H9 (cell line): ENCODE measurements at regions not wholly inside any gene's neighbourhood (a gene's known extent, or its start where the extent isn't known, plus 50 kb on each side); places are given as distances from the start of the nearest gene placed in this dataset.
A peak's percentile ranks its signal among the peaks of the same experiment; 100 is the strongest.

Source experiments
- DNase-seq: peaks from one replicate; pipeline ENCODE4 v3.0.0-alpha.2; 2017
- H2AFZ ChIP-seq: one replicate; pipeline ENCODE4 v1.6.1; 2013; ENCODE audit warnings: mild to moderate bottlenecking, low read length, control low read depth, moderate library complexity
- H2AK5ac ChIP-seq: 2 replicates; pipeline ENCODE4 v1.6.1; 2013; ENCODE audit warnings: low read length, control low read depth, mixed read lengths; ENCODE audit not compliant: insufficient read length
- H2BK120ac ChIP-seq: one replicate; pipeline ENCODE4 v1.6.1; 2013; ENCODE audit warnings: low read depth, mild to moderate bottlenecking, low read length, control low read depth, inconsistent platforms; ENCODE audit not compliant: poor library complexity, severe bottlenecking
- H2BK12ac ChIP-seq: 2 replicates; pipeline ENCODE4 v1.6.1; 2013; ENCODE audit warnings: low read length, control low read depth, mixed read lengths, low read depth; ENCODE audit not compliant: insufficient read length
- H2BK15ac ChIP-seq: 2 replicates; pipeline ENCODE4 v1.6.1; 2013; ENCODE audit warnings: low read depth, low read length, control low read depth
- H2BK20ac ChIP-seq: one replicate; pipeline ENCODE4 v1.6.1; 2013; ENCODE audit warnings: low read depth, mild to moderate bottlenecking, low read length, control low read depth, inconsistent platforms; ENCODE audit not compliant: poor library complexity, severe bottlenecking
- H2BK5ac ChIP-seq: 2 replicates; pipeline ENCODE4 v1.6.1; 2013; ENCODE audit warnings: low read length, control low read depth, mixed read lengths; ENCODE audit not compliant: insufficient read length
- H3K14ac ChIP-seq: 2 replicates; pipeline ENCODE4 v1.6.1; 2013; ENCODE audit warnings: low read length, control low read depth; ENCODE audit not compliant: insufficient read depth
- H3K18ac ChIP-seq: 2 replicates; pipeline ENCODE4 v1.6.1; 2013; ENCODE audit warnings: low read depth, mild to moderate bottlenecking, mixed read lengths, low read length, control low read depth; ENCODE audit not compliant: insufficient read length
- H3K23ac ChIP-seq: 2 replicates; pipeline ENCODE4 v1.6.1; 2013; ENCODE audit warnings: low read length, control low read depth, mixed read lengths, low read depth; ENCODE audit not compliant: insufficient read length
- H3K23me2 ChIP-seq: 2 replicates; pipeline ENCODE4 v1.6.1; 2013; ENCODE audit warnings: low read depth, mild to moderate bottlenecking, mixed read lengths, low read length, control low read depth; ENCODE audit not compliant: insufficient read length, poor library complexity, severe bottlenecking
- H3K27ac ChIP-seq: 2 replicates; pipeline ENCODE4 v1.5.1; 2013; ENCODE audit warnings: low read length, control low read depth, mixed read lengths, low read depth; ENCODE audit not compliant: insufficient read length
- H3K27me3 ChIP-seq: 2 replicates; pipeline ENCODE4 v1.6.1; 2013; ENCODE audit warnings: low read length, control low read depth, inconsistent platforms; ENCODE audit not compliant: insufficient read depth
- H3K4ac ChIP-seq: 2 replicates; pipeline ENCODE4 v1.6.1; 2013; ENCODE audit warnings: low read depth, mild to moderate bottlenecking, control low read depth, inconsistent platforms, low read length, moderate library complexity
- H3K4me1 ChIP-seq: 2 replicates; pipeline ENCODE4 v1.6.1; 2013; ENCODE audit warnings: low read length, control low read depth, inconsistent platforms; ENCODE audit not compliant: insufficient read depth
- H3K4me2 ChIP-seq: 2 replicates; pipeline ENCODE4 v1.6.1; 2013; ENCODE audit warnings: low read length, control low read depth, mixed read lengths; ENCODE audit not compliant: insufficient read length, insufficient read depth
- H3K56ac ChIP-seq: 2 replicates; pipeline ENCODE4 v1.6.1; 2013; ENCODE audit warnings: low read depth, mild to moderate bottlenecking, mixed read lengths, low read length, control low read depth; ENCODE audit not compliant: insufficient read length
- H3K79me1 ChIP-seq: 2 replicates; pipeline ENCODE4 v1.6.1; 2013; ENCODE audit warnings: low read depth, mild to moderate bottlenecking, moderate library complexity, low read length, control low read depth, inconsistent platforms; ENCODE audit not compliant: insufficient read depth, poor library complexity, severe bottlenecking
- H3K79me2 ChIP-seq: 2 replicates; pipeline ENCODE4 v1.6.1; 2013; ENCODE audit warnings: low read length, control low read depth, inconsistent platforms; ENCODE audit not compliant: insufficient read depth
- H3K9ac ChIP-seq: 2 replicates; pipeline ENCODE4 v1.6.1; 2013; ENCODE audit warnings: low read length, control low read depth, mixed read lengths; ENCODE audit not compliant: insufficient read length; ENCODE audit errors: extremely low read depth
- H3K9me3 ChIP-seq: one replicate; pipeline ENCODE4 v1.6.1; 2013; ENCODE audit warnings: low read depth, low read length, inconsistent platforms; ENCODE audit not compliant: control insufficient read depth
- H3T11ph ChIP-seq: one replicate; pipeline ENCODE4 v1.6.1; 2013; ENCODE audit warnings: mild to moderate bottlenecking, low read length, control low read depth, inconsistent platforms
- H4K20me1 ChIP-seq: one replicate; pipeline ENCODE4 v1.6.1; 2013; ENCODE audit not compliant: control insufficient read depth, insufficient read length, insufficient read depth
- H4K5ac ChIP-seq: 2 replicates; pipeline ENCODE4 v1.6.1; 2013; ENCODE audit warnings: low read depth, mild to moderate bottlenecking, mixed read lengths, low read length, control low read depth; ENCODE audit not compliant: insufficient read length
- H4K8ac ChIP-seq: replicated peaks from 2 replicates; pipeline ENCODE4 v1.6.1; 2013; ENCODE audit warnings: low read length, control low read depth, mixed read lengths, low read depth; ENCODE audit not compliant: insufficient read length
- H4K91ac ChIP-seq: 2 replicates; pipeline ENCODE4 v1.6.1; 2013; ENCODE audit warnings: low read depth, mild to moderate bottlenecking, moderate library complexity, mixed read lengths, low read length, control low read depth; ENCODE audit not compliant: insufficient read length
- H3K27ac Mint-ChIP-seq, 3 experiments: 2 replicates in 2 of 3; 3 replicates in 1 of 3; pipeline ENCODE4 v1.8.0; 2020 to 2021; ENCODE audit warnings: mixed read lengths in 3 of 3, mild to moderate bottlenecking in 1 of 3, moderate library complexity in 1 of 3
- H3K27me3 Mint-ChIP-seq: 2 replicates; pipeline ENCODE4 v1.8.0; 2021; ENCODE audit warnings: low read depth, mild to moderate bottlenecking, moderate library complexity, mixed read lengths
- H3K36me3 Mint-ChIP-seq, 3 experiments: 2 replicates in 2 of 3; 3 replicates in 1 of 3; pipeline ENCODE4 v1.8.0; 2020 to 2021; ENCODE audit warnings: low read depth in 3 of 3, mixed read lengths in 3 of 3; ENCODE audit not compliant: insufficient read depth in 1 of 3
- H3K4me1 Mint-ChIP-seq, 2 experiments: 2 replicates each; pipeline ENCODE4 v1.8.0; 2020; ENCODE audit warnings: mixed read lengths in 2 of 2
- H3K4me3 Mint-ChIP-seq, 2 experiments: 2 replicates in 1 of 2; 3 replicates in 1 of 2; pipeline ENCODE4 v1.8.0; 2020 to 2021; ENCODE audit warnings: mild to moderate bottlenecking in 2 of 2, mixed read lengths in 2 of 2, moderate library complexity in 1 of 2
- H3K9me3 Mint-ChIP-seq, 2 experiments: 2 replicates in 1 of 2; 3 replicates in 1 of 2; pipeline ENCODE4 v1.8.0; 2020; ENCODE audit warnings: mild to moderate bottlenecking in 2 of 2, mixed read lengths in 2 of 2, moderate library complexity in 1 of 2
- CTCF ChIP-seq: fragments of 200-600 bp; sonication (generic); conservative IDR thresholded peaks from 3 replicates; pipeline ENCODE4 v1.8.0; 2021; ENCODE audit warnings: antibody characterized with exemption, mild to moderate bottlenecking
- WGBS: extraction: QIAGEN DNeasy Blood & Tissue Kit; methylation state at CpG from one replicate; pipeline ENCODE4 v1.1.7; 2013; ENCODE audit warnings: missing lambda C conversion rate, low lambda C conversion rate, mixed read lengths; ENCODE audit not compliant: insufficient read length; ENCODE audit errors: extremely low coverage; 5-methylcytosine and 5-hydroxymethylcytosine counted together

- H2AK5ac ChIP-seq, result no peak overlapping the region
- no peak overlapping the region for H2AFZ ChIP-seq
Observed at GRCh38 chr3:11924518-11924917, 77.8 kb upstream of the TAMM41 start.

More at GRCh38 chr3:11924518-11924917, 77.8 kb upstream of the TAMM41 start:
- Histone ChIP-seq H3K27me3 (no peaks in the 10 kb centered on the region), H2BK12ac (no peak overlapping the region), H3K79me2 (no peaks in the 10 kb centered on the region), H3K23me2 (no peaks in the 10 kb centered on the region), H3K79me1 (no peaks in the 10 kb centered on the region), H3K4ac (no peak overlapping the region), H2BK120ac (no peak overlapping the region), H3K27ac (no peak overlapping the region), H3K9ac (no peak overlapping the region), H3K18ac (no peak overlapping the region), H3K9me3 (no peaks in the 10 kb centered on the region), H4K91ac (no peak overlapping the region), H2BK20ac (no peak overlapping the region), H3K4me1 (peaks cover 3% of the 10 kb centered on the region; the same call in 1 of the 2 replicates), H4K20me1 (no peaks in the 10 kb centered on the region), H3K23ac (no peak overlapping the region), H3K14ac (no peak overlapping the region), H4K8ac (no peak overlapping the region), H3T11ph (no peak overlapping the region), H3K56ac (no peak overlapping the region), H2BK5ac (no peak overlapping the region), H3K4me2 (no peak overlapping the region), H4K5ac (no peak overlapping the region), H2BK15ac (no peak overlapping the region)
- no CpG with 5 or more reads among the region's 2 CpGs for WGBS
- DNase-seq, result no peak
- no peaks in the 10 kb centered on the region for H3K9me3 Mint-ChIP-seq
- no peaks in the 10 kb centered on the region for H3K36me3 Mint-ChIP-seq
- no peak overlapping the region for H3K4me3 Mint-ChIP-seq
- H3K4me1 Mint-ChIP-seq, result peaks cover 14 to 17% of the 10 kb centered on the region in 2 experiments
- no peaks in the 10 kb centered on the region; the same call in 1 of the 2 replicates for H3K27me3 Mint-ChIP-seq
- TF ChIP-seq CTCF, result no peak
- H3K27ac Mint-ChIP-seq, result 0 out of 7 replicates have a peak overlapping the region, but pooled peaks of 1 of the 3 experiments have one; percentile 23
